ENCODE measurements at regions not wholly inside any gene's neighbourhood (a gene's known extent, or its start where the extent isn't known, plus 50 kb on each side); places are given as distances from the start of the nearest gene placed in this dataset.

GRCh38 chr2:103809415-103809814, 1044.5 kb upstream of the POU3F3 start:
- TF ChIP-seq CTCF (IDR thresholded peaks at IDR 0.05) (no peak), POLR2A (IDR thresholded peaks at IDR 0.05) (no peak)

Measured in Peyer's patch (tissue), 4 donors.